ENCODE measurements at regions not wholly inside any gene's neighbourhood (a gene's known extent, or its start where the extent isn't known, plus 50 kb on each side); places are given as distances from the start of the nearest gene placed in this dataset.

DNA sequence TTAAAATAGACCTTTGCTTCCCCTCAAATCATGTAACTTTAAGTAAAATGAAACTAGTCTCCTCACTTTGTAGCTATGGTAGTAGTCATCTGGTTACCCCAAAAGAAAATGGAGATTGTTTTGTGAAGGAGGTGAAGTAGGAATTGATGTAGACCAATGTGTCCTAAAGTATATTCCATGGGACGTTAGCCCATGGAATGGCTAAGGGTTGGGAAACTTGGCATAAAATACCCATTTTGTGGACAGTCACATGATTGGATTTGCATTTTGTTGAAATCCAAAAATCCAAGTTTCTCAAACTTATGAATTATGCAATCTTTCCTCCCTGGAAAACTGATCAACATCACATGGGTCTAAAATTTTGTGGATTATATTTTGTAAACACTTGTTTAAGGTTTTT, 290.6 kb downstream of the OSTF1 start:
- no peak for TF ChIP-seq POLR2A (IDR thresholded peaks at IDR 0.05; ENCODE audit: low read length)
- TF ChIP-seq MAZ (IDR thresholded peaks at IDR 0.05; ENCODE audit: borderline replicate concordance, low read depth, low read length), result no peak
- TF ChIP-seq CEBPB (IDR thresholded peaks at IDR 0.05), result no peak
- TF ChIP-seq, protein P1, sequence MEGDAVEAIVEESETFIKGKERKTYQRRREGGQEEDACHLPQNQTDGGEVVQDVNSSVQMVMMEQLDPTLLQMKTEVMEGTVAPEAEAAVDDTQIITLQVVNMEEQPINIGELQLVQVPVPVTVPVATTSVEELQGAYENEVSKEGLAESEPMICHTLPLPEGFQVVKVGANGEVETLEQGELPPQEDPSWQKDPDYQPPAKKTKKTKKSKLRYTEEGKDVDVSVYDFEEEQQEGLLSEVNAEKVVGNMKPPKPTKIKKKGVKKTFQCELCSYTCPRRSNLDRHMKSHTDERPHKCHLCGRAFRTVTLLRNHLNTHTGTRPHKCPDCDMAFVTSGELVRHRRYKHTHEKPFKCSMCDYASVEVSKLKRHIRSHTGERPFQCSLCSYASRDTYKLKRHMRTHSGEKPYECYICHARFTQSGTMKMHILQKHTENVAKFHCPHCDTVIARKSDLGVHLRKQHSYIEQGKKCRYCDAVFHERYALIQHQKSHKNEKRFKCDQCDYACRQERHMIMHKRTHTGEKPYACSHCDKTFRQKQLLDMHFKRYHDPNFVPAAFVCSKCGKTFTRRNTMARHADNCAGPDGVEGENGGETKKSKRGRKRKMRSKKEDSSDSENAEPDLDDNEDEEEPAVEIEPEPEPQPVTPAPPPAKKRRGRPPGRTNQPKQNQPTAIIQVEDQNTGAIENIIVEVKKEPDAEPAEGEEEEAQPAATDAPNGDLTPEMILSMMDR (IDR thresholded peaks at IDR 0.05), result no peak
- TF ChIP-seq, protein P2, sequence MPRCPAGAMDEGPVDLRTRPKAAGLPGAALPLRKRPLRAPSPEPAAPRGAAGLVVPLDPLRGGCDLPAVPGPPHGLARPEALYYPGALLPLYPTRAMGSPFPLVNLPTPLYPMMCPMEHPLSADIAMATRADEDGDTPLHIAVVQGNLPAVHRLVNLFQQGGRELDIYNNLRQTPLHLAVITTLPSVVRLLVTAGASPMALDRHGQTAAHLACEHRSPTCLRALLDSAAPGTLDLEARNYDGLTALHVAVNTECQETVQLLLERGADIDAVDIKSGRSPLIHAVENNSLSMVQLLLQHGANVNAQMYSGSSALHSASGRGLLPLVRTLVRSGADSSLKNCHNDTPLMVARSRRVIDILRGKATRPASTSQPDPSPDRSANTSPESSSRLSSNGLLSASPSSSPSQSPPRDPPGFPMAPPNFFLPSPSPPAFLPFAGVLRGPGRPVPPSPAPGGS (IDR thresholded peaks at IDR 0.05), result no peak
- TF ChIP-seq ESRRA (IDR thresholded peaks at IDR 0.05; ENCODE audit: borderline replicate concordance, low read length), result no peak
- TF ChIP-seq, protein P3, sequence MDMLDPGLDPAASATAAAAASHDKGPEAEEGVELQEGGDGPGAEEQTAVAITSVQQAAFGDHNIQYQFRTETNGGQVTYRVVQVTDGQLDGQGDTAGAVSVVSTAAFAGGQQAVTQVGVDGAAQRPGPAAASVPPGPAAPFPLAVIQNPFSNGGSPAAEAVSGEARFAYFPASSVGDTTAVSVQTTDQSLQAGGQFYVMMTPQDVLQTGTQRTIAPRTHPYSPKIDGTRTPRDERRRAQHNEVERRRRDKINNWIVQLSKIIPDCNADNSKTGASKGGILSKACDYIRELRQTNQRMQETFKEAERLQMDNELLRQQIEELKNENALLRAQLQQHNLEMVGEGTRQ (IDR thresholded peaks at IDR 0.05), result no peak
- TF ChIP-seq, protein P4, sequence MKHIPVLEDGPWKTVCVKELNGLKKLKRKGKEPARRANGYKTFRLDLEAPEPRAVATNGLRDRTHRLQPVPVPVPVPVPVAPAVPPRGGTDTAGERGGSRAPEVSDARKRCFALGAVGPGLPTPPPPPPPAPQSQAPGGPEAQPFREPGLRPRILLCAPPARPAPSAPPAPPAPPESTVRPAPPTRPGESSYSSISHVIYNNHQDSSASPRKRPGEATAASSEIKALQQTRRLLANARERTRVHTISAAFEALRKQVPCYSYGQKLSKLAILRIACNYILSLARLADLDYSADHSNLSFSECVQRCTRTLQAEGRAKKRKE (CRISPR knock-in tag; IDR thresholded peaks at IDR 0.05; ENCODE audit: low read depth), result no peak
- no peak for TF ChIP-seq KDM1A (IDR thresholded peaks at IDR 0.05; ENCODE audit: low read depth)
- TF ChIP-seq JUN (IDR thresholded peaks at IDR 0.05), result no peak
- no peak for TF ChIP-seq ZSCAN20 (CRISPR knock-in tag; IDR thresholded peaks at IDR 0.05)
- TF ChIP-seq ZFP36 (IDR thresholded peaks at IDR 0.05; ENCODE audit: borderline replicate concordance, partially characterized antibody), result no peak
- no peak for TF ChIP-seq RFX5 (IDR thresholded peaks at IDR 0.05)
